ENCODE measurements at regions not wholly inside any gene's neighbourhood (a gene's known extent, or its start where the extent isn't known, plus 50 kb on each side); places are given as distances from the start of the nearest gene placed in this dataset.

GRCh38 chr20:46823271-46823751 is 71.3 kb upstream of the EYA2 start:
- no peaks in the 10 kb centered on the region for H3K79me2 ChIP-seq (ENCODE audit: low read length)
- TF ChIP-seq CTCF (conservative IDR thresholded peaks at IDR 0.05; ENCODE audit: low read depth, low read length), result no peak
- no peak for TF ChIP-seq EZH2phosphoT487 (IDR thresholded peaks at IDR 0.05; ENCODE audit: borderline replicate concordance, low read length)
- no peak for TF ChIP-seq EZH2 (IDR thresholded peaks at IDR 0.05; ENCODE audit: low read length, unreplicated experiment)
- peaks cover 7% of the 10 kb centered on the region for H3K4me1 ChIP-seq (ENCODE audit: insufficient read depth, low read length)
- no peaks in the 10 kb centered on the region for H3K9me2 ChIP-seq (replicated peaks; ENCODE audit: low read length)
- H3K9ac ChIP-seq (ENCODE audit: low read length), result no peak overlapping the region
- H3K27me3 ChIP-seq (ENCODE audit: low read length), result peaks cover 29% of the 10 kb centered on the region
- H3K9me3 ChIP-seq (ENCODE audit: low read length), result no peaks in the 10 kb centered on the region
- no peak for ATAC-seq
- POLR2A ChIA-PET (ENCODE audit: unreplicated experiment), result no interaction called here
- H3K27ac ChIP-seq (ENCODE audit: low read length), result no peak overlapping the region
- no peaks in the 10 kb centered on the region for H3K36me3 ChIP-seq (ENCODE audit: low read depth, low read length)
- no TSS peak for BruUV-seq (replicated peaks)
- H3K4me2 ChIP-seq (ENCODE audit: low read length), result no peak overlapping the region
- no peak for DNase-seq
- no peaks in the 10 kb centered on the region for H3F3A ChIP-seq (ENCODE audit: low read length, unreplicated experiment)
- H3K4me3 ChIP-seq (ENCODE audit: low read length), result no peak overlapping the region
- no peak overlapping the region for H2AFZ ChIP-seq (ENCODE audit: low read length)
- CTCF ChIA-PET, result no interaction called here
- intact Hi-C loops (cut with micrococcal nuclease), result no loop called here
- no peaks in the 10 kb centered on the region for H4K20me1 ChIP-seq (ENCODE audit: low read length)

GRCh38 chr20:46823753-46824152 is 70.9 kb upstream of the EYA2 start:
- TF ChIP-seq EZH2 (IDR thresholded peaks at IDR 0.05; ENCODE audit: low read length, unreplicated experiment) (no peak), EZH2phosphoT487 (IDR thresholded peaks at IDR 0.05; ENCODE audit: borderline replicate concordance, low read length) (no peak), CTCF (conservative IDR thresholded peaks at IDR 0.05; ENCODE audit: low read depth, low read length) (no peak)

GRCh38 chr20:46826343-46826984 is 68.2 kb upstream of the EYA2 start:
- no peaks in the 10 kb centered on the region for H3K9me2 ChIP-seq (replicated peaks; ENCODE audit: low read length)
- ATAC-seq (no peak), DNase-seq (no peak)
- H3K9me3 ChIP-seq (ENCODE audit: low read length), result no peaks in the 10 kb centered on the region
- H3K9ac ChIP-seq (ENCODE audit: low read length), result no peak overlapping the region
- H3K79me2 ChIP-seq (ENCODE audit: low read length), result no peaks in the 10 kb centered on the region
- H3K4me1 ChIP-seq (ENCODE audit: insufficient read depth, low read length), result peaks cover 15% of the 10 kb centered on the region
- no peak overlapping the region for H2AFZ ChIP-seq (ENCODE audit: low read length)
- CTCF ChIA-PET, result no interaction called here
- POLR2A ChIA-PET (ENCODE audit: unreplicated experiment), result no interaction called here
- H3K27me3 ChIP-seq (ENCODE audit: low read length), result peaks cover 9% of the 10 kb centered on the region; the same call in 1 of the 2 replicates
- H3K4me3 ChIP-seq (ENCODE audit: low read length), result no peak overlapping the region
- BruUV-seq (replicated peaks), result no TSS peak
- H4K20me1 ChIP-seq (ENCODE audit: low read length), result no peaks in the 10 kb centered on the region
- TF ChIP-seq EZH2phosphoT487 (IDR thresholded peaks at IDR 0.05; ENCODE audit: borderline replicate concordance, low read length), result no peak
- TF ChIP-seq EZH2 (IDR thresholded peaks at IDR 0.05; ENCODE audit: low read length, unreplicated experiment), result no peak
- no peak for TF ChIP-seq CTCF (conservative IDR thresholded peaks at IDR 0.05; ENCODE audit: low read depth, low read length)
- H3K4me2 ChIP-seq (ENCODE audit: low read length), result no peak overlapping the region
- no peaks in the 10 kb centered on the region for H3F3A ChIP-seq (ENCODE audit: low read length, unreplicated experiment)
- H3K27ac ChIP-seq (ENCODE audit: low read length), result no peak overlapping the region
- intact Hi-C loops (cut with micrococcal nuclease), result no loop called here
- no peaks in the 10 kb centered on the region for H3K36me3 ChIP-seq (ENCODE audit: low read depth, low read length)

More at GRCh38 chr20:46823753-46824152, 70.9 kb upstream of the EYA2 start:
- DNase-seq, result no peak
- Histone ChIP-seq H3K36me3 (ENCODE audit: low read depth, low read length) (no peaks in the 10 kb centered on the region), H3F3A (ENCODE audit: low read length, unreplicated experiment) (no peaks in the 10 kb centered on the region), H3K4me2 (ENCODE audit: low read length) (no peak overlapping the region), H3K27me3 (ENCODE audit: low read length) (peaks cover 29% of the 10 kb centered on the region), H3K9me2 (replicated peaks; ENCODE audit: low read length) (no peaks in the 10 kb centered on the region), H2AFZ (ENCODE audit: low read length) (no peak overlapping the region), H3K9me3 (ENCODE audit: low read length) (no peaks in the 10 kb centered on the region), H3K9ac (ENCODE audit: low read length) (no peak overlapping the region), H3K27ac (ENCODE audit: low read length) (no peak overlapping the region), H3K4me3 (ENCODE audit: low read length) (no peak overlapping the region), H3K4me1 (ENCODE audit: insufficient read depth, low read length) (peaks cover 12% of the 10 kb centered on the region), H3K79me2 (ENCODE audit: low read length) (no peaks in the 10 kb centered on the region), H4K20me1 (ENCODE audit: low read length) (no peaks in the 10 kb centered on the region)
- ChIA-PET POLR2A (ENCODE audit: unreplicated experiment) (no interaction called here), CTCF (no interaction called here)
- intact Hi-C loops (cut with micrococcal nuclease), result no loop called here
- no peak for ATAC-seq
- BruUV-seq (replicated peaks), result no TSS peak

All from PC-3 (cell line).